GM18508 (cell line): ENCODE measurements at regions not wholly inside any gene's neighbourhood (a gene's known extent, or its start where the extent isn't known, plus 50 kb on each side); places are given as distances from the start of the nearest gene placed in this dataset.

Source experiments
- ATAC-seq: cut with Tn5 transposase; IDR thresholded peaks from one replicate; pipeline ENCODE4 v1.9.1; 2021; ENCODE audit warnings: moderate number of reproducible peaks; ENCODE audit not compliant: insufficient read depth, unreplicated experiment

DNA sequence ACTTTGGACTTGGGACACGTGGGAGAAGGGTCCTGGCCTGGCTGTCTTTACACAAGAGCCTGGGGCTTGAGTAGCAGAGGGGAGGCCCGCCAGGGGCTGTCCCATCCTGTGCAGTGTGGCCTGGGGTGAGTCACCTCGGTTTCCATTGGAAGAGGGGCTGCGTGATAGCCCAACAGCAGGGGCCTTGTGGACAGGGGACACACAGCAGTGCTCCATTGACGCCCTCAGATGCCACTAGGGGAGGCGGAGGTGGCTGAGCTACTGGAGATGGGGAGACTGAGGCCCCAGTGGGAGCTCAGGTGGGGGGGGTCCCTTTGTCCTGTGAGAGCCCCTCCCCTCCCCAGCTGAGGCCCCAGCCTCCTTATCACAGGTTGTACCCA is 50.0 kb upstream of the RNU6ATAC start:
- no peak for ATAC-seq

DNA sequence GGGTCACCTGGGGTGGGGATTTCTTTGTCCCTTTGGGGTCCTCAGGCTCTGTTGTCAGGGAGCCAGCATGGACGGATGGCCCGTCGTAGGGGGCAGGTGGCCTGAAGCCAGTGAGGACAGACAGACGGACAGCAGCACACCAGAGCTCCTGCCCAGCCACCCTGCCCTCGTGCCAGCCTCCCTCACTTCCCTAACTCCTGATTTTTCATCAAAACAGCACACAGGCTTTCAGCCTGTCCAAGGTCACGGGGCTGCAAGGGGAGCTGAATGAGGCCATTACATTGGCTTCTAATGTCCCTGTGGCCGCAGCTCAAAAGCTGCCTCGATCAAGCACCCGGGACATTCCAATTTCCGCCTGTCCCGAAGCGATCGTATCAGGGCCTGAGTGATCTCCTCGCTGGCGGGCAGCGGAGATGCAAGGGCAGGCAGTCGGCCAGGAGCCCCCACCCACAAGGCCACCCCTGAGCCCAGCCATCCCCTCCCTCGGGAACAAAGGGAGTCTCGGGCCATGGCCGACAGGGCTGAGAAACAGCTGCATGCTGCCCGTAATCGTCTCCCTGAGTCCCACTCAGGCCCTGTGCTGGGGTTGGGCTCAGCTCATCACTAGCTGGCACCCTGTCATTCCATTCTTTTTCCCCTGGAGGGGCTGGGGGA is 50.5 kb upstream of the RNU6ATAC start:
- ATAC-seq = no peak

DNA sequence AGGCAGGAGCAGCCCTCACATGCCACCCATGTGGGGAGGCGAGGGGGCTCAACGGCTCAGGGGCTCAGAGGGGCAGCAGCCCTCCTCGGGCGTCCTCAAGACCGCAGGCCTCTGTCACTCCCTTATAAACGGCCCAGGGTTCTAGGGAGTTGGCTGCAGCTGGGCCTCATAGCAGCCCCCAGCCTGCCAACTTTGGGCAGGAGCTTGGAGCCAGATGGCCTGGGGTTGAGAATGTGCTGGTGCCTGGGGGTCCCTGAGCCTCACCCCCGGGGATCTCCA is 51.0 kb upstream of the RNU6ATAC start:
- ATAC-seq = no peak

DNA sequence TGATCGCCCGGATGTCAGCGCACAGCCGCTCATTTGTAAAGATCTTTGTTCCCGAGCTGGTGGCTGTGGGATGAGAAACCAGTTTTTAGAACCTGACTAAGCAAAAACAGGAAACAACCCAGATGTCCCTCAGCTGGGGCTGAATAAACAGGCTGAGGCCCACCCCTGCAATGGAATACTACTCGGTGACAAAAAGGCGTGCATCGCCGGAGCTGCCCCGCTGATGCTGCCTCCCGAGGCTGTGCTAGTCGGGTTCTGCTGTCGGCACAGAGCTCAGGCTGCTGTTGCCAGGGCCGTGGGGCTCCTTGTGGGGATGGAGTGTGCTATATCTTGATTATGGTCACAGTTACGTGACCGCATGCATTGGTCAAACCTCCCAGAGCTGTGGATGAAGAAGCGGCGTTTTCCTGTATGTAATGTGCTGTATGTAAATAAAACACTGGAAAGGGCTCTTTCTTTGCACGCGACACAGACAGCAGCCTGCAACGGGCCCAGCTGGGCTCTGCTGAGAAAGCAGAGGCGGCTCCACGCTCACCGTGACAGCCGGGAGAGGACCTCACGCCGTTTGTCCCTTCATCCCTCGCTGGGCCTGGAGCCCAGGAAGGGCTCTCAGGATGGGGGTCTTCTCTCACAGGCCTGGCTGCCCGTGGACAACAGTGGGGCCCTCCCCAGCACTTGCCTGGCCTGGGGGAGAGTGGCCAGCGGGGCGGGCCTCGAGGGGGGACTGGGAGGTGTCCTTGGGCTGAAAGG is 51.5 kb upstream of the RNU6ATAC start:
- ATAC-seq = no peak

DNA sequence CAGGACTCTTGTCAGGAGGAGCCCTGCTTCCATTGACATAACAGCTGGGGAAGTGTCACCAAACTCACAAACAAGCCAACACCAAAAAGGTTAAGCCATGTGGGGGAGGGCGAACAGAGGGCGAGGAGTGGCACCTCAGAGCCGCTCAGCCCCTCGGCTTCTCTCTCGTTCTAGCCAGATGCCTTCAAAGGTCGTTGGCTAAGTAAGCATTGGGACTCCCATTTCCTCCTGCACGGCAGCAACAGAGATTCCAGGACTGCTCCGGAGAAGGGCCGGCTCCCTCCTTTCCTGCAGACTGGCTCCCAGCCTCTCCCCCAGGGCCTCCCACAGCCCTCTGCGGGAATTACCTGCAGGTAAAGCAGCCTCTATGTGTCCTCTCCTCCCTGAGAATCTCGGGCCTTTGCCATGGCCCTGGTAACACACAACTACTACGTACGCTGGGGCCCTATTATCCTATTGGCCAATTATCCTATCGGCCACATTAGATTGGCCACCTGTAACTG is 52.1 kb upstream of the RNU6ATAC start:
- ATAC-seq = no peak

DNA sequence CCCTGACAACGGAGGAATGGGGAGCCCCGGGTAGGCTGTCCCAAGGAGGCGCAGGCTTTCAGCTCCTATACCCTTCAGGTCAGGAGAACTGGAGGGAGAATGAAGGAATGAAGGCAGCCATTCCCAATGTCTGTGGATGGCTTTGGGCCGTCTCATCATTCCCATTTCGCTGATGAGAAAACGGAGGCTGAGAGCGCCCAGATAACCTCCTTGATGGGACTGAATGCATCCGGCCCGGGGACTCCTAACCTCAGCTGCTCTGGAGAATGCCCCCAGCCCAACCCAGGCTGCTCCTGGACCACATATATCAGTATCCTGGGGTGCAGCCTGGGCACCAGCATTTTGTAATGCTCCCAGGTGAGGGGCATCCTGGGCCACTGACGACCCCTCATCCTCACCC is 52.6 kb upstream of the RNU6ATAC start:
- ATAC-seq = no peak

DNA sequence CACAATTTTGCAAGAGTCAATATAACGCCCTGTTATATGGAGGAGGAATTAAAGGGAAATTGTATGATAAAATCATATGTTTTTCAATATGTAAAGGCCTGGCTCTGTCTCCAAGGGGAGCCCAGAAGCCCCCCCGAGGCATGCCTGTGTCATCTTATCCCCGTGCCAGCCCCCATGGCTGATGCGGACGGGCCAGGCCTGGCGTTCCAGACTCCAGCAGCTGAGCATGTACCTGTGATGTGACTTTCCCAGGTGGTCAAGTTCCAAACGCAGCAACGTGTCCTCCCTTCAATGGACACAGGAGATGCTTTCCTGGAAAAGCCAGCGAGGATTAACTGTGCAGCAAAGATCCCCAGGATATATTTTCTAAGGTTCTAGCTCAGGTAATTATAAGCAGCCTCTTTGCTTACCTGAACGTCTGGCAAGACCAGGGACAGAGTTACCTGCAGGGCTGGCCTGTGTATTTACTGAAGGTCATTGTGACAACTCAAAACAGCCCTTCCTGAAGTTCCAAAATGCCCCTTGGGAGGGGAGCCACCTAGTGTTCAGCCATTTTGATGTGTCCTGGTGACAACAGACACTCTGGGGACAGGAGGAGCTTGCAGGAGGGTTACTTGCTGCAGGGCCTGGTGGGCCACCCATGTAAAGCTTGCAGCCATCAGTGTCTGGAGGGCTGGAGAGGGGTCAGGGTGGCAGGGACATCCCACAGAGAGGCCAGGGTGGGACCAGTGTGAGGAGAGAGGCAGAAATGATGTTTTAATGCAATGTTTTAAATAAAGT is 53.3 kb upstream of the RNU6ATAC start:
- ATAC-seq = no peak

DNA sequence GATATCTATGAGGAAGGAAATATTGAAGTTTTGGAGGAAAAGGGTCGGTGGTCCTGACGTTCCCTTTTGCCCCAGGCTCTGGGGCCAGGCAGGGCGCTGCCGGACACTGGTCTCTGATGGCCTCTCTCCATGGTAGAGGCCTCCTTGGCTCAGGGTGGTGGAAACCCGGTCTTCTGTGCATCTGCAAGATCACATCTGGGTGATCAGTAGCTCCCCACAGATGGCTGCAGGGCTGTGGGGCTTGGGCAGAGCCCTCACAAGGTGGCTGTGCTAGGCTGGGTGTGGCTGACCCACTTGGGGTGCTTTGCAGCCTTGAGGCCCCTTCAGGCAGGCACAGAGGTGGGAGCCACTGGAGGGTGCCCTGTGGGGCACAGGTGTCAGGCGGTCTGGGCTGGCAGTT is 53.9 kb upstream of the RNU6ATAC start:
- no peak for ATAC-seq

DNA sequence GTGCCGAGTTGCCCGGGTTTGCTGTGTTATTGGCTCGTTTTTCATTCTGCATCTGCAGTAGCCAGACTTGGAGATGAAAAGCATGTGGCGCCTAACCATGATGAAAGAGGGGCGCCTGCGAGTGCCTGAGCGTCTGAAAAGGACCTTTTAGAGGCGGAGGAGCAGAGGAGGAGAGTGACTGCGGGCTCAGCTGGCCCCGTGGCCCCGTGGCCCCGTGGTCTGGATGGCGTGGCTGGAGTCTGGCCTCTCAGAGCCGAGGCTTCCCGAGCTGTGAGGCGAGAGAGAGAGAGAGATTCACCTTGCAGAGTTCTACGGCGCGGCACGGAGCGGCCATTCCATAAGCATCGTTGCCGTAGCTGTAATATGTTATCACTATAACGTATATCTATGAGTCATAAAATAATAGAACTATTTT is 55.3 kb upstream of the RNU6ATAC start:
- ATAC-seq = no peak

DNA sequence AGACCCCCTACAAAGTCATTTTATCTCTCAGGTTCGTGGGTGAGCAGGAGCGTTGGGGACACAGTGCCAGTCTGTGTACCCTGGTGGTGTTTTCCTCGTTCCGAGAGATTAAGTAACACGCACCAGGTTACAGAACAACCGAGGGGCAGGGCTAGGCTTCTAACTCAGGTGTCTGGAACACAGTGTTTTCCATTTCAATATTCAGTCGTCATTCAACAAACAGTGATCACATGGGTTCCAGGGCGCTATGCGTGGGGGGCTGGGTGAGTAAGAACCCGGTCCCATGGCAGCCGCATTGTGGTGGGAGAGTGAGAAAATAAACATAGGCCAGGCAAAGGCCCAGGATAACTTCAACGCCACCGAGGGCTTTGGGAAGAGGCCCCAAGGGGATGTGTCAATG is 55.9 kb upstream of the RNU6ATAC start:
- ATAC-seq = no peak

DNA sequence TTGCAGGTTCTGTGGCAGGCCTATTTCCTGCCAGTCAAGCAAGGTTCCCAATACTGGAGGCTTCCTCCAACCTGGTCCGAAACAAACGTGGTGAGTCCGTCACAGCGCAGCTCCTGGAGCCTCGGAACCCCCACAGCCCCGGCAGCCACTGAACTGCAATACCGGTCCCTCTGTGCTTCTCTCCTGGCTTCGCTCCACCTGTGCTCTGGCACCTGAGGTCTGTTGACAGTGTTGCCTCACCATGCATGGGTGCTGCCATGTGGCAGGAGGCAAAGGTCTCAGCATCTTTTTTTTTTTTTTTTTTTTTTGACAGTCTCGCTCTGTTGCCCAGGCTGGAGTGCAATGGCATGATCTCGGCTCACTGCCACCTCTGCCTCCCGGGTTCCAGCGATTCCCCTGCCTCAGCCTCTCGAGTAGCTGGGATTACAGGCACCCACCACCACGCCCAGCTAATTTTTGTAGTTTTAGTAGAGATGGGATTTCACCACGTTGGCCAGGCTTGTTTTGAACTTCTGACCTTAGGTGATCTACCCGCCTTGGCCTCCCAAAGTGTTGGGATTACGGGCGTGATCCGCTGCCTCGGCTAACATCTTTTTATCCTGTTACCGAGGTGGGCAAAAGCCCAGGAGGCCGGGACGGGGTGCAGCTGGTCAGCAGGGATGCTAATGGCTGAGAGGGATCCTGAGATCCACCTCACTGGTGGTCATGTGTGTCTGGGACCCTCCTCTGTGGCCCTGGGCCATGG is 57.1 kb upstream of the RNU6ATAC start:
- ATAC-seq = no peak

DNA sequence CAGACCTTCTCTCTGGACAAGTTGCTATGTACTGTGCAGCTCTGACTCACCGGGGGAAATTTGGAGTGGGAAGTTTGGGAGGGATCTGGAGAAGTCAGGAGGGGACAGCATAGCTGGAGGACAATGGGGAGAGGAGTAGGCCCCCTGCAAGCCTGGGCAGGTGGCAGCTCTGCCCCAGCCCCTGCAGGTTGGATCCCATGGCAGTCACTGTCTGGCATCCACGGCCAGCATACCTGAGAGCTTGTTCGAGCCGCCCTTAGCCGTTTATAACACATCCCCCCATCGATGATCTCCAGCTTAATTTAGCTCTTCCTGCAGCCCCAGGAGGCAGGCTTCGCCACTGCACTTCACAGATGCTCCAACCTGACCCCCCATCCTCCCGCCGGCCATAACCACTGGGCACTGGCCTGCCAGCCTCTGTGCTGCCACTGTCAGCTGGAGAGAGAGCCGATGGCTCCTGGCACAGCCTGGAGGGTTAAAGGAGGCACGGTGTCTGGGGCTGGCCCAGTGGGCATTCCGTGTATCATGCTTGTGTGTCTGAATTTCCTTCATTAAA is 57.7 kb upstream of the RNU6ATAC start:
- no peak for ATAC-seq

DNA sequence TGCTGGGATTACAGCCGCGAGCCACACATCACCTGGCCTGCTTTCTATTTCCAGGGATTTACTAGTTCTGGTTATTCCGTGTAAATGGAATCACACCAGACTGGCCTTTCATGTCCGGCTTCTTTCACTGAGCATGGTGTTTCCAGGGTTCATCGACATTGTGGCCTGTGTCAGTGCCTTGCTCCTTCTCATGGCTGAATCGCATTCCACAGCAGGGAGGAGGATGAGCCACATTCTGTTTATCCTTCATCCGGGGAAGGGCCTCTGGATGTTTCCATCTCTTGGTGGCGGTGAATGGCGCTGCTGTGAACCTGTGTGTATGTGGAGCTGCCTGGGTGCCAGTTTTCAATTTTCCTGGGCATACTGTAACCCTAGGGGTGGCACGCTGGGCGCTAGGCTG is 58.7 kb upstream of the RNU6ATAC start:
- ATAC-seq = no peak

DNA sequence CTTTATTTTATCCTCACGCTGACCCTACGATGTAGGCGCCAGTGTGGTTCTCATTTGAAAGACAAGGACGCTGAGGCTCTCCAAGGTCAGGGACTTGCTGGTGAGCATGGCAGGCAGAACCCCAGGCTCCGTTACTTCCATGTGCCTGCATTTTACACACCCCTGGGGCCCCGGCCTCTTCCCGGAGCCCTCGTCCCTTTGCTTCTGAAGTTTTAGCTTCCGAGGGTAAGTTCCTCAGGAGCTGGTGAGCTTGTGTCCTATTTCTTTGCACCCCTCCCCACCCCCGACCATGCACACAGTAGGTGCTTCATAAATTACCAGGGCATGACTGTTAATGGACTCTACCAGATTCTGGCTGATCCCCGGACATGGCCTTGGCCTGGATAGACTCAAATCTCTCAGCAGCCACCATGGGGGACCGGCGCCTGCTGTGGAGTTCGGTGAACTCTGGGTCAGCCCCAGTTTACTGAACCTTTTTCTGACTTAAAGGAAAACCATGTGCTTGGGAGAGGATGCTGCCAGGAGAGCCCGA is 59.3 kb upstream of the RNU6ATAC start:
- no peak for ATAC-seq

DNA sequence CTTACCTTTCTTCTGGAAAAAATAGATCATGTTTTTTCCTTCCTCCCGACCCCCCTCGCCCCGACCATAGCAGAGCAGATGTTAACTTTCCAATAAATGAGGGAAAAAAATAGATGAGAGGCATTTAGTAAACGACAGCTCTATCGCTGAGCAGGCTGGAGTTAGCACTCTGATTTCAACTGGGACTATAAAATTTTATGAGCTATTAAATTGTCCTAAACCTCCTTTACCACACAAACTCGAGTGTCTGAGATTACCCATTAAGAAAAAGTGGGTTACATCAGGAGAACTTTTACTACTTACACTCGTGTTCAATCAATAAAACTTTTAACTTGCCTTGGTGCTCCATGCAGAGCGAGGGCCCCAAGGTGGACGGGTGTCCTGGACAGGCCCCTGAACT is 59.8 kb upstream of the RNU6ATAC start:
- no peak for ATAC-seq

DNA sequence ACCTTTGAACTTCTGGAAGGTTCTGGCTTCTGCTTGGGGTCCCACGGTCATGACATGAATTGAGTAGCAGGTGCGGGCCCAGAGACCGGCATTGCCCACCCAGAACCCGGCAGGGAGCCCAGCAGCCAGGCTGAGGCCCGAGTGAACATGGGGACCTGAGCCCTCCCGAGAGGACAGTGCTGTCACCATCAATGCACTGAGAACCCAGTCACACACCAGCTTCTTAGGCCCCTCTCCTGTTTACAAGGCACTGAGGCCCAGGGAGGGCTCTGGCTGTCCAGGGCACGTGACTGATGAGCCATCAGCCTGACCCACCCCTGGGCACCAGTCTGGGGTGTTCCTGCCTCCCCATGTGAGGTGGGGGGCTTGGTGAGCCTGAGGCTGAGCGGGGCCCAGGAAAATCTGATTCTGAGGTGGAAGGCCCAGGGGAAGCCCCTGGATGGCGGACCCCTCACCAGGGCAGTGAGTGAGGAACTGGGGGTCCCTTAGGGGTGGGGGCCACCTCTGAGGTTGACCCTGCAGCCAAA is 60.3 kb upstream of the RNU6ATAC start:
- ATAC-seq = no peak

DNA sequence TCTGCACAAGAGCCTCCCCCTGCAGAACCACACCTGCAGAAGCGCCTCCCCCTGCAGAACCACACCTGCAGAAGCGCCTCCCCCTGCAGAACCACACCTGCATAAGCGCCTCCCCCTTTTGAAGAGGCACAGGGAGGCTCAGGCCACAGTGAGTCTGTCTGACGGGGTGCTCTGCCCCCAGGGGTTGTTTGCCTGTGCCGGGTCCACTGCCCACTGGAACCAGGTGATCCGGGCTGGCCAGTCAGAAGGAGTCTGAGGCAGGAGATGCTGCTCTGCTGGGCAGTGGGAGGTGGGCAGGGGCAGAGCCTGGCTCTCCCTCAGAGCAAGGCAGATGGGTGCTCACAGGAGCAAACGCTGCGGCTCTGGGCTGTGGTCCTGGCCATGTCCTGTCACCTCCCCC is 60.8 kb upstream of the RNU6ATAC start:
- ATAC-seq = no peak

DNA sequence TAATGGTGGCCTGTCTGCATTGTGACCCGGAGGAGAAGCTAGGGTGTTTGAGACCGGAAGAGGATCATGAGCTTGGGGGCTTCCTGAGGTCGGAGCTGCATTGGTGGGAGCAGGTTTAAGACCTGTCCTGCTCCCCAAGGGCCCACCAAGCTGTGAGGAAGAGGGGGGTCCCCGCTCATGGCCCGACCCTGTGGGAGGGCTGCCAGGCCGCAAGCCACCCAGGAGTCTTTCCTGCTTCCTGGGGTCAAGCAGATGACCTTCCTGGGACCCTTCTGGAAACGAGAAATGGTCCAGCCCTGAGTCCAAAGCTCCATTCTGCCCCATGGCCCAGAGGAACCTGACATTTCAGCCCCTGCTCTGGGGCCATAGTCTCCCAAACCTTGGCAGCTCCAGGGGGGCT is 61.5 kb upstream of the RNU6ATAC start:
- no peak for ATAC-seq

DNA sequence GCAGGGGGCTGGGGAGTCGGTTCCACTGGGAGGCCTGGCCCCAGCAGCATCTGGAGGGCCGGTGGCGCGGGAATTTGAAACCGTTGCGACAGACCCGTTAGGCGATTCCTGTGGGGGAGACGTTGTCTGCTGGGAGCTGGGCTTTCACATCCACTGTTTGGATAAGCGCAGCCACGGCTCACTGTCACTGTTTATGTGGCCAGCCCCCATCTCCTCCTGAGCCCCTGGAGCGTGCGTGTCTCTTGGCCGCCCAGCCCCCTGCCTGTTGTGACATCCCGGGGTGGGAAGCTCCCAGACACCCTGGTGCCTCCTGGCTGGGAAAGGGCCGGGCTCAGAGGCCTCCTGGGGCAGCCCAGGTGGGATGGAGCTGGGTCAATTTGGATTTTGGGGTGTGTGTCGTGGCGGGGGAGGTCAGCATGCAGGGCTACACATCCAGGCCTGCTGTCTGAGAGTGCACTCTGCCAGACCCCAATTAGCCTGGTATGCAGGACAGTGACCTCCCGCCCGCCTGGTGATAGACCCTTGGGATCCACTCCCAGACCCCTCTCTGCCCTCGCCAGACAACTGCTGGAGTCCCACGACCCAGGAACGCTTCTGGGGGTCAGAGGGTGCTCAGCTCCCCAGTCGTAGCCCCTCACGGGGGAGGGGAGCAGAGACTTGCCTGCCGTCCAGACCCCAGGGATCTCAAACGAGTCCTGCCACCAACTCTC is 62.0 kb upstream of the RNU6ATAC start:
- no peak for ATAC-seq
